Heart left ventricle (tissue), 16 donors: ENCODE measurements at regions not wholly inside any gene's neighbourhood (a gene's known extent, or its start where the extent isn't known, plus 50 kb on each side); places are given as distances from the start of the nearest gene placed in this dataset.

Source experiments
- ATAC-seq, 4 donors: fragments of 200-7000 bp; cut with Tn5 transposase; one replicate each; pipeline ENCODE4 v1.9.1; 2020 to 2022; ENCODE audit warnings: moderate library complexity in 4 of 4, mild to moderate bottlenecking in 3 of 4, moderate number of reproducible peaks in 1 of 4
- DNase-seq, 5 donors: peaks; one replicate each; pipeline ENCODE4 v3.0.0-alpha.2; 2020
- H3K27ac ChIP-seq, 12 donors: fragments of 200-600 bp; sonication (generic) in 4 of 12; one replicate each; pipeline versions ENCODE4 v1.5.0 to v1.8.0; 2016 to 2022; ENCODE audit warnings: mild to moderate bottlenecking in 2 of 12
- H3K27me3 ChIP-seq, 9 donors: fragments of 200-600 bp; sonication (generic) in 2 of 9; one replicate each; pipeline versions ENCODE4 v1.5.1 to v1.8.0; 2016 to 2022; ENCODE audit warnings: mild to moderate bottlenecking in 3 of 9
- H3K36me3 ChIP-seq, 9 donors: fragments of 200-600 bp; sonication (generic) in 2 of 9; one replicate each; pipeline versions ENCODE4 v1.5.0 to v1.8.0; 2018 to 2022; ENCODE audit warnings: mild to moderate bottlenecking in 2 of 9
- H3K4me1 ChIP-seq, 12 donors: fragments of 200-600 bp; sonication (generic) in 4 of 12; one replicate each; pipeline versions ENCODE4 v1.5.0 to v1.8.0; 2016 to 2022; ENCODE audit warnings: mild to moderate bottlenecking in 3 of 12
- H3K4me3 ChIP-seq, 12 donors: fragments of 200-600 bp; sonication (generic) in 4 of 12; one replicate each; pipeline versions ENCODE4 v1.5.0 to v1.8.0; 2017 to 2022; ENCODE audit warnings: mild to moderate bottlenecking in 9 of 12, moderate library complexity in 4 of 12
- H3K9me3 ChIP-seq, 12 donors: fragments of 200-600 bp; sonication (generic) in 4 of 12; one replicate each; pipeline versions ENCODE4 v1.5.0 to v1.8.0; 2016 to 2022; ENCODE audit warnings: mild to moderate bottlenecking in 1 of 12
- CTCF ChIP-seq, 12 donors: fragments of 200-600 bp; sonication (generic) in 4 of 12; IDR thresholded peaks; one replicate each; pipeline versions ENCODE4 v1.5.0 to v1.8.0; 2018 to 2022; ENCODE audit warnings: antibody characterized with exemption in 12 of 12, mild to moderate bottlenecking in 5 of 12
- POLR2A ChIP-seq, 2 donors: fragments of 450-650 bp; IDR thresholded peaks; one replicate each; pipeline ENCODE4 v1.6.1; 2017; ENCODE audit warnings: antibody characterized with exemption in 2 of 2, mild to moderate bottlenecking in 2 of 2, moderate library complexity in 2 of 2
- WGBS, 4 donors: extraction: QIAGEN DNeasy Blood & Tissue Kit in 2 of 4; methylation state at CpG; one replicate each; pipeline versions ENCODE4 v1.1.5 to v1.1.7; 2013 to 2018; 5-methylcytosine and 5-hydroxymethylcytosine counted together
- intact Hi-C, 10 donors: fragments of 100-400 bp; cut with DNase I; formaldehyde crosslinking; loops; one replicate each; pipeline versions ENCODE4 v1.11.1 to v1.14.2; 2022
- donor health status: ischemic (EF 13 %, LVEDD 7.1; RV severe dilation, severe dysfunction).
- donor health status: healthy with polysubstance abuse.
- donor health status: DM: no; HTN: yes; CAD: no.
- donor health status: DM: no; HTN: no; CAD: no.
- donor health status: ischemic (EF 25% LVEDD 6.9; RV normal size, moderate dysfunction).
- donor health status: ischemic (EF 25% LVEDD 5.7; RV mildly dilated, moderate dysfunction).
- donor health status: healthy.
- donor health status: DM: yes; HTN: yes; CAD: no.
- donor health status: ischemic (EF 35%, LVEDD 5.7; RV mildly dilated, moderate dysfunction).
- donor health status: nonischemic (EF 11% LVEDD 7.7; RV severe dilation, severe dysfunction).
- donor health status: DM: yes; HTN: yes; CAD: no.
- donor health status: PGD.
- donor health status: ischemic (EF 29% LVEDD 5.4; RV normal size, mild dysfunction).
- donor health status: nonischemic (EF 23%, LVEDD 6.1; RV moderate dilation, normal function).

- ATAC-seq (no peak), DNase-seq (no peak)
- H3K36me3 ChIP-seq: no peaks in the 10 kb centered on the region
- TF ChIP-seq POLR2A (IDR thresholded peaks at IDR 0.05): no peak
- TF ChIP-seq CTCF (IDR thresholded peaks at IDR 0.05): no peak
- peaks cover 0 to 6% (median 0%) of the 10 kb centered on the region in 12 donors for H3K4me1 ChIP-seq
- no peak overlapping the region for H3K4me3 ChIP-seq
- H3K27me3 ChIP-seq: no peaks in the 10 kb centered on the region
- H3K9me3 ChIP-seq: peaks cover 0 to 57% (median 25%) of the 10 kb centered on the region in 12 donors
- intact Hi-C loops: no loop called here
- WGBS, 4 donors: 93 to 100% (median 97%) methylated on average over 1 of the region's 1 CpG
- no peak overlapping the region for H3K27ac ChIP-seq
Observed at GRCh38 chr13:80825276-80825675, 484.4 kb upstream of the SPRY2 start.

GRCh38 chr13:80824229-80824628, 483.3 kb upstream of the SPRY2 start:
- intact Hi-C loops: no loop called here
- peaks cover 0 to 47% (median 22%) of the 10 kb centered on the region in 12 donors for H3K9me3 ChIP-seq
- peak overlapping the region in 2 of 12 donors; percentile 16 to 31 for H3K4me3 ChIP-seq
- ATAC-seq: peak; percentile 87 to 99 (median 88)
- no peaks in the 10 kb centered on the region for H3K27me3 ChIP-seq
- TF ChIP-seq CTCF (IDR thresholded peaks at IDR 0.05) (no peak), POLR2A (IDR thresholded peaks at IDR 0.05) (no peak)
- H3K4me1 ChIP-seq: peaks cover 0 to 6% (median 0%) of the 10 kb centered on the region in 12 donors
- no peak for DNase-seq
- H3K36me3 ChIP-seq: no peaks in the 10 kb centered on the region
- H3K27ac ChIP-seq: peak overlapping the region in 6 of 12 donors; percentile 22 to 51 (median 38)
- WGBS, 4 donors: 53 to 66% (median 61%) methylated on average over 1 of the region's 1 CpG

- H3K36me3 ChIP-seq: no peaks in the 10 kb centered on the region
- 22 to 61% (median 38%) methylated on average over 1 of the region's 1 CpG for WGBS, 4 donors
- peak in 1 of 4 donors; percentile 60 for ATAC-seq
Observed at GRCh38 chr13:80823472-80823871, 482.5 kb upstream of the SPRY2 start.

GRCh38 chr13:80821466-80821865, 480.5 kb upstream of the SPRY2 start:
- TF ChIP-seq CTCF (IDR thresholded peaks at IDR 0.05): no peak
- TF ChIP-seq POLR2A (IDR thresholded peaks at IDR 0.05): no peak
- H3K9me3 ChIP-seq: peaks cover 0 to 35% (median 11%) of the 10 kb centered on the region in 12 donors
- no peak overlapping the region for H3K27ac ChIP-seq
- H3K4me1 ChIP-seq: peaks cover 0 to 6% (median 0%) of the 10 kb centered on the region in 12 donors
- DNase-seq (no peak), ATAC-seq (no peak)
- no peaks in the 10 kb centered on the region for H3K36me3 ChIP-seq
- intact Hi-C loops: no loop called here
- H3K27me3 ChIP-seq: no peaks in the 10 kb centered on the region
- no peak overlapping the region for H3K4me3 ChIP-seq

More at GRCh38 chr13:80823472-80823871, 482.5 kb upstream of the SPRY2 start:
- DNase-seq: no peak
- peaks cover 0 to 6% (median 0%) of the 10 kb centered on the region in 12 donors for H3K4me1 ChIP-seq
- peaks cover 0 to 40% (median 16%) of the 10 kb centered on the region in 12 donors for H3K9me3 ChIP-seq
- no peaks in the 10 kb centered on the region for H3K27me3 ChIP-seq
- TF ChIP-seq CTCF (IDR thresholded peaks at IDR 0.05) (no peak), POLR2A (IDR thresholded peaks at IDR 0.05) (no peak)
- intact Hi-C loops: no loop called here
- H3K27ac ChIP-seq: peak overlapping the region in 7 of 12 donors; percentile 4 to 51 (median 35)
- H3K4me3 ChIP-seq: peak overlapping the region in 2 of 12 donors; percentile 16 to 31
